HG03442 (cell line): ENCODE measurements at regions not wholly inside any gene's neighbourhood (a gene's known extent, or its start where the extent isn't known, plus 50 kb on each side); places are given as distances from the start of the nearest gene placed in this dataset.

Experiments used
- ATAC-seq: cut with Tn5 transposase; IDR thresholded peaks from one replicate; pipeline ENCODE4 v1.9.1; 2021; ENCODE audit warnings: mild to moderate bottlenecking, moderate library complexity; ENCODE audit not compliant: unreplicated experiment

GRCh38 chr5:143732402-143732801, 79.6 kb upstream of the HMHB1 start:
- no peak for ATAC-seq

- no peak for ATAC-seq
Measured at GRCh38 chr5:143730112-143730801, 81.7 kb upstream of the HMHB1 start.

- ATAC-seq = no peak
Measured at GRCh38 chr5:143729334-143729946, 82.5 kb upstream of the HMHB1 start.

GRCh38 chr5:143723159-143723558, 88.8 kb upstream of the HMHB1 start:
- ATAC-seq = no peak

- no peak for ATAC-seq
Measured at GRCh38 chr5:143721925-143722324, 90.0 kb upstream of the HMHB1 start.

GRCh38 chr5:143720689-143721088, 91.3 kb upstream of the HMHB1 start:
- ATAC-seq = no peak

GRCh38 chr5:143717400-143717799, 94.6 kb upstream of the HMHB1 start:
- no peak for ATAC-seq

- no peak for ATAC-seq
Measured at GRCh38 chr5:143716881-143717280, 95.1 kb upstream of the HMHB1 start.

- ATAC-seq = no peak
Measured at GRCh38 chr5:143715616-143716015, 96.3 kb upstream of the HMHB1 start.

- peak; percentile 77 for ATAC-seq
Measured at GRCh38 chr5:143714629-143715028, 97.3 kb upstream of the HMHB1 start.

GRCh38 chr5:143713047-143714003, 98.6 kb upstream of the HMHB1 start:
- ATAC-seq = no peak

GRCh38 chr5:143708672-143709071, 103.3 kb upstream of the HMHB1 start:
- ATAC-seq = no peak

- ATAC-seq = no peak
Measured at GRCh38 chr5:143707806-143708205, 104.2 kb upstream of the HMHB1 start.

GRCh38 chr5:143705381-143705780, 106.6 kb upstream of the HMHB1 start:
- ATAC-seq = no peak

GRCh38 chr5:143703659-143704058, 108.3 kb upstream of the HMHB1 start:
- no peak for ATAC-seq

- ATAC-seq = no peak
Measured at GRCh38 chr5:143701493-143701892, 110.5 kb upstream of the HMHB1 start.

- ATAC-seq = no peak
Measured at GRCh38 chr5:143700994-143701393, 111.0 kb upstream of the HMHB1 start.

GRCh38 chr5:143699121-143699520, 112.8 kb upstream of the HMHB1 start:
- ATAC-seq = no peak

- ATAC-seq = no peak
Measured at GRCh38 chr5:143698574-143698973, 113.4 kb upstream of the HMHB1 start.

GRCh38 chr5:143696921-143697320, 115.0 kb upstream of the HMHB1 start:
- no peak for ATAC-seq

- no peak for ATAC-seq
Measured at GRCh38 chr5:143695941-143696340, 116.0 kb upstream of the HMHB1 start.
